Left forelimb (tissue), 1 donor: ENCODE measurements at regions not wholly inside any gene's neighbourhood (a gene's known extent, or its start where the extent isn't known, plus 50 kb on each side); places are given as distances from the start of the nearest gene placed in this dataset.
"Not testable (repeated sequence)": the region's sequence is repeated elsewhere in the genome, so short reads cannot be mapped to it uniquely, and the experiment has no call there.

Experiments used
- DNase-seq: peaks from one replicate; pipeline ENCODE4 v3.0.0-alpha.2; 2018; ENCODE audit warnings: low spot score

DNA sequence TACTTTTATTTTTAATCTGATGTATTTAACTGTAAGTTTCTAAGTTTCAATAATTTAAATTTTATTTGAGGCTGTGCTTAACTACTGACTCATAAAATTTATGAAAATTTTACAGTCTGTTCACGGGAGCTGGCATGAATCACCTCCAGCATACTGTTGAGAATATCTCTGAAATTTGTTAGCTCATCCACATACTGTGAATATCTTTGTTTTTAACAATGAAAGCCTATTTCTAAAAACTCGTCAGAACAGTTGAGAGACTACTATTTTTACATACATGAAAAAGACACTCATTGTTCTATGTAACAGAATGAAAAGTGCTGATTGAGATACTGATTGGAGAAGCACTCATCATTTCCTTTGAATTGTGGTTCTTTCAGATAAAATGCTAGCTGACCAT lies 749.3 kb downstream of the TENT5A start:
- no peak for DNase-seq

- DNase-seq: no peak
These were observed 750.4 kb downstream of the TENT5A start for GRCh38 chr6:81002126-81002525.

GRCh38 chr6:80991316-80991715 lies 761.2 kb downstream of the TENT5A start:
- DNase-seq: no peak

DNA sequence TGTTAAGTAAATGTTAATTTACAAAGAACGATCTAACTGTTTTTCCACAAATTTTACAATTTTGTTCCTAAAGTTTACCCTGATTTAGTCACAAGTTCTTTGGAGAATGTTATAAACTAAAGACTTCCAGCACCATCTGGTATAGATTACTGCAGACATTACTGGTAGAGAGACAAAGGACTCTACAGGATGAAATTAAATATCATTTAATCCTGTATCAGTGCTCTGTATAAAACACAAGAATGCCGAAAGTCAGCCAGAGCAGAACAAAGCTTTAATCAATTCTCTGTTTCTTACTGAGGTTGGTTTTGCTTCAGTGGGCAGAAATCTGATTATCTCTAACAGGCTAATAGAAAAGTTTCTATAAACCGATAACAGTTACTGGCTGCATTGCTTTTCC lies 763.6 kb downstream of the TENT5A start:
- DNase-seq: no peak

GRCh38 chr6:80988286-80988685 lies 764.2 kb downstream of the TENT5A start:
- no peak for DNase-seq

DNA sequence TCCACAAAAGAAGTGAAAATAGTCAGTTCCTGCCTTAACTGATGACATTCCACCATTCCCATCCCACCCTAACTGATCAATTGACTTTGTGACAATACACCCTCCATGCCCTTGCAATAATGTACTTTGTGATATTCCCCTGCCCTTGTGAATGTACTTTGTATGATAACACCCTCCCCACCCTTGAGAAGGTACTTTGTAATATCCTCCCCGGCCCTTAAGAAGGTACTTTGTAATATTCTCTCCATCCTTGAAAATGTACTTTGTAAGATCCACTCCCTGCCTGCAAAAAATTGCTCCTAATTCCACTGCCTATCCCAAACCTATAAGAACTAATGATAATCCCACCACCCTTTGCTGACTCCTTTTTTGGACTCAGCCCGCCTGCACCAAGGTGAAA lies 771.3 kb downstream of the TENT5A start:
- not testable (repeated sequence) for DNase-seq

- no peak for DNase-seq
These were observed 776.1 kb downstream of the TENT5A start for GRCh38 chr6:80976336-80976735.

DNA sequence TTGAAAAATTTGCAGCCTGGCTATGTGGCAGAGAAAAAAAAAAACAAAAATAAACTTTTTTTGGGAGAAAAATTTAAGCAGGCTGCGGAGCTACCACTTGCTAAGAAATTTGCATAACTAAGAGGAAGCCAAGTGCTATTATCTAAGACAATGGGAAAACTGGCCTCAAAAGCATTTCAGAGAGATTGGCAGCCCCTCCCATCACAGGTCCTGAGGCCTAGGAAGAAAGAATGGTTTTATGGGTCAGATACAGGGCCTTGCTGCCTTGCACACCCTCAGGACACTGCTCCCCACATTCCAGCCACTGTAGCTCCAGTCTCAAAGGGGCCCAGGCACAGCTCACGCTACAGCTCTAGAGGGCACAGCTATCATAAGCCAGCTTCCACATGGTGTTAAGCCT lies 777.9 kb downstream of the TENT5A start:
- no peak for DNase-seq

GRCh38 chr6:80969439-80969838 lies 783.0 kb downstream of the TENT5A start:
- DNase-seq: no peak

DNA sequence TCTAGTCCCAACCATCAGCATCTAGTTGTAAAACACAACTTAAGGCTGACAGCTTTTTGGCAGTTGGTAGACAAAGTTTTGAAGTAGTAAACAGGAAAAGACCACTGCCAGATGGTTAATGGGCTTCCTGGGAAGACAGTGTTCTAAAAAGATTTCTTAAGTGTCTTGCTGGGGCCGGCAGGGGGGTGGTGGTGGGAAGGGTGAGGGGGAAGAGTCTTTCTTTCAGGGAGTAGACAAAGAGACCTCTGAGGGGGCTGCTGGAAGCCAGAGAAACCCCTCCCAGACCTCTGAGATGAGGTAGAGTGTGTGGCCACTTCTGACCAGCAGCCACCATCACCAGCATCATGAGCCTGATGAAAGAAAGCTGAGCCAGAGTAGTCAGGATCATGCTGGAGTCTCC lies 784.9 kb downstream of the TENT5A start:
- no peak for DNase-seq

- DNase-seq: no peak
These were observed 790.1 kb downstream of the TENT5A start for GRCh38 chr6:80962382-80962781.

DNA sequence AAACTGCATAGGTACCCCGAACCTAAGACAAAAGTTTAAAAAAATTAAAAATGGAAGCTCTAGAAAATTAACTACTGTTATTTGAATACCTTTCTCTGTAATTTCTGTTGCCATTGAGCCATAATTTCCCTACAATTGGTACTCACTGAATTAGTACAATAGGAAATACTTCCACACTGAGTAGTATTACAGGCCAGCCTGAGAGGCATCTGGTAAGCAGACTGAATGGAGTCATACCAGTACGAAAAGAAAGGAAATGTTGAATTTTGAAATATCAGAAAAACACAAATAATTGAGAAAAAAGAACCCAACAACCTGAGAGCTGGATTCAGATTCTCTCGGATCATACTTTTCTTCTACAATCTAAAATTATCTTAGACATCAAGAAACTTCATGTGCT lies 791.3 kb downstream of the TENT5A start:
- DNase-seq: no peak

- no peak for DNase-seq
These were observed 793.4 kb downstream of the TENT5A start for GRCh38 chr6:80959034-80959433.

DNA sequence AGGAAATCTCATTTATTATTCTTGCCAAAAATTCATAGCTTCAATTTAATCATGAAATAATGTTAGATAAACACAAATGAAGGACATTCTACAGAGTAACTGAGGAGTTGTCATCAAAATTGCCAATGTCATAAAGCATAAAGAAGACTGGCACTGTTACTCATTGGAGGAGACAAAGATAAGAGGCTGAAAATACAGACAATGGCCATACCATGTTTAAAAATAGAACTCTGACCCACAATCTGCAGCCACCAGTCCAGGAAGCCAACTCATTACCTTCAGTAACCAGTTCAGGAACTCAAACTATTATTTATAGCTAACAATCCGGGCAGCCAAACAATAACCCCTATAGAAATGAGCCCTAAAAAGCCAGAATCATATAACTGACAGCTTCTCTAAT lies 795.6 kb downstream of the TENT5A start:
- no peak for DNase-seq

GRCh38 chr6:80952479-80952878 lies 800.0 kb downstream of the TENT5A start:
- DNase-seq: not testable (repeated sequence)

DNA sequence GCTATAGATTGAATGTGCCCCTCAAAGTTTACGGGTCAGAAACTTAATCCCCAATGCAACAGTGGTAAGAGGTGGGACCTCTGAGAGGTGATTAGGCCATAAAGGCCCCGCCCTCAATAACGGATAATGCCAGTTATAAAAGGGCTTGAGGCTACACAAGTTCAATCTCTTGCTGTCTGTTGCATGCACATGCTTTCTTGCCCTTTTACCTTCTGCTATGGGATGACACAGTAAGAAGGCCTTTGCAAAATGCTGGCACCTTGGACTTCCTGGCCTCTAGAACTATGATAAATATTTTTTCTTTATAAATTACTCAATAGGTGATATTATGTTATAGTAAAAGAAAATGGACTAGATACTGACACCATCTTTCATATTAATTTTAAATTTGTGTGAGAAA lies 806.1 kb downstream of the TENT5A start:
- DNase-seq: no peak

GRCh38 chr6:80942911-80943310 lies 809.6 kb downstream of the TENT5A start:
- DNase-seq: no peak

DNA sequence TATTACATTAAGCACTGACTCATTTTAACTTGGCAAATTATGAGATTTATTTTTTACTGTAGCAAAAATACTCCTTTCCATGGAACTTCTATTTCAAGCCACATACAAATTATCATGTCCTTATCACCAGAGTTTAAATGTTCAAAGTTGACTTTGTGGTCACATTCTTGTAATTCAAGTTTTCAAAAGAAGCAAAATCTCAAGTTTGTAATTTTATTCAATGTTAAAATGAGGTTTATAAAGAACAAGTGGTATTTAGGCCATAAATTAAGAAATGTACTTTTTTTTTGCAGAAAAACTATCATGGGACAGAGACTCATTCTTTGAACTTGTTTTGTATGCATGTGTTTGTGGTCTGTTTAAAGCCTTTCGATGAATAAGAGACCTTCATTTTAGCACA lies 811.5 kb downstream of the TENT5A start:
- DNase-seq: no peak

DNA sequence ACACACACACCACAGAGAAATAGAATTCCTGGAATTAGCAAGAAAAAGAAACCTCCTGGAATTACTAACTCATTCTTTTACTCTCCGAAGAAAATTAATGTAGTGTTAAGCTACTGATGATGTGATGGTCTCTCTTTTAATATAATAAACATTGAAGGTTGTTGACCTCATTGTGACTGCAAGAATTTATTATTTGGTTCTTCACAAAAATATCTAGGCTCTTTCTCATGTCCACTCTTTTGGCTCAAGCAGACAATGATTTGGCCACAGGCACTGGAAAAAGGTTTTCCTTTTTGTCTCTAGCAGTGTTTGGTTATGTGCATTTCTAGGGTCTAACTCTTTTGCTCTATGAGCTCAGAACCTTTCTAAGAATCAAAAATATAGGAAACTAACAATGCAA lies 811.9 kb downstream of the TENT5A start:
- DNase-seq: no peak

DNA sequence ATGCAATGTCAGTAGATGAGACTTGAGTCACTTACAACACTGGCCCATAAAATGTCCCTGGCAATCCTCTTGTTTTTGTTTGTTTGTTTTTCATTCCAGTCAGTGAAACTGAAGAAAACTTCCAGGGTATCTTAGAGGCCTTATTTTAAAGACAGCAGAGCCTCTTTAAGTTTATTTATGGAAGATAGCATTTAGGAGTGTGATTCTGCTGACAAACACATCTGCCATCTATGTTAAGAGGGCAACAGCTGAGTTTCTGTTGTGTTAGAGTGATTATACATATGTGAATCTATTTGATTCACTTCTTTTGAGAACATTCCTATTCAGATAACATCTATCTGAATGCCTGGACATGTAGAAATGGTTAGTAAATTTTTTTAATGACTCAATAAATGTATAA lies 812.6 kb downstream of the TENT5A start:
- DNase-seq: no peak

DNA sequence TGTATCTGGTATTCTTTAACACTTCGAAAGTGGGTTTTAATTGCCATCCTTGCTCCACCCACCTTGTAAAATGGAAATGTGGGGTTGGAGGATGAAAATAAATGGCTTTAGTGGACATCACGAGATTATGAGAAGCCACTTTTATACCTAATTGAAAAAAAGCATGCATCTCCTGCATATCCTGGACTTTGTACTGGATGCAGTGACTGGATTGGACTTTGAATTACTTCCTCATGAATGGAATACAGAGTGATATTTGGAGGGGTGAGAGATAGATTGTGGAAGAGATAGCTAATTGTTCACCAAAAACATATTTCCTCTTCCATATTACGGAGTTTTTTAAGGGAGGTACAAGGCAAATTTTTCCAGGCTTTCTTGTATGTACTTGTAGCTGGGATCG lies 813.0 kb downstream of the TENT5A start:
- no peak for DNase-seq

DNA sequence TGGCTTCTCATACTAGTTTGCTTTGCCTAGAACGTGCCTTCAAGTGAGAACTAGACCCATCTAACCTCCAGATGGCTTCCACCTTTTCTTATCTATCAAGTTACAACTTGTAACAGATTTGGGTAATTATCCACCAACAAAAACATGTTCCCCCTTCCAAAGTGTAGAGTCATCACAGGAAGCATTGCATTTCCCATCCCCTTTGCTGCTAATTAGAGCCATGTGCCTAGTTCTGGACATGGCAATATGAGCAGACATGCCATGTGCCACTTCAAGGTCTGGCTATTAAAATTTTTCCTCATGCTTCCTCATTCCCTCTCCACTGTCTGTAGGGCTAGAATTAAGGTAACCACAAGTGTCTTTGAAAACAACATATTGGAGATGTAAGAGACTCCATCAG lies 814.4 kb downstream of the TENT5A start:
- DNase-seq: no peak

DNA sequence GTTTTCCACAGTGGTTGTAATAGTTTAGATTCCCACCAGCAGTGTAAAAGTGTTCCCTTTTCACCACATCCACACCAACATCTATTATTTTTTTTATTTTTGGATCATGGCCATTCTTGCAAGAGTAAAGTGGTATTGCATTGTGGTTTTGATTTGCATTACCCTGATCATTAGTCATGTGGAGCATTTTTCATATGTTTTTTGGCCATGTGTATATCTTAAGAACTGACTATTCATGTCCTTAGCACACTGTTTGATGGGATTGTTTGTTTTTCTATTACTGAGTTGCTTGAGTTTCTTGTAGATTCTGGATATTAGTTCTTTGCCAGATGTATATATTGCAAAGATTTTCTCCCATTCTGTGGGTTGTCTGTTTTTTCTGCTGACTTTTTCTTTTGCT lies 820.1 kb downstream of the TENT5A start:
- no peak for DNase-seq

DNA sequence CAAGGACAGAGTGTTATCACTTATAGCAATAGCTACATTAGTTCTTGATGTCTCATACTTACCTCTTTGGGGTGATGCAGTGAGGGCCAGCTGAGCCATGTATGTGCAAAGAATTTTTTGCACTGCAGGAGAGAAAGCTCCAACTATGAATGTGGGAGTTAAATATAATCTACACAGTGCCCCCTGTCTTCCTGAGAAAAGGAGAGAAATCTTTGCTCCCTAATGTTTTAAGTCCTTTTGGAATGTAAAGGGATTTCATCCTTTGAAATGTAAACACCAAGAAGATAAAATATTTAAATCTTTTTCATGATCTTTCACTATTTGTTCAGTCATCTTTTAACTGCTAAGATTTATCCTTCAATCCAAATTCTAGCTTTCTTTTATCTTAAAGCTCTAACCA lies 822.1 kb downstream of the TENT5A start:
- no peak for DNase-seq

DNA sequence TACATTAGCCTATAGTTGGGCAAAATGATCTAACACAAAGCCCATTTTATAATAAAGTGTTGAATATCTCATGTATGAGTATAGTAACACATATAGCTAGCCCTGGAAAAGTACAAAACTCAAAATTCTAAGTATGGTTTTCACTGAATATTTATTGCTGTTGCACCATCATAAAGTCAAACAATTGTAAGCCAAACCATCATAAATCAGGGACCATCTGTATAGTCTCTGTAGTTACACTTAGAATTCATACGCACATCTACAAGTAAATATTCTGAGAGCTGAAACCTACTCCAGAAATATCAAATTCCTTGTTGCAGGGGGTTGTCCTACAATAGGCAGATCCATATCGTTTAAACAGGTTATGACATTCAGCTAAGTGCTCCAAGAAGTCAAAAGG lies 817.3 kb downstream of the BCKDHB start:
- DNase-seq: no peak
